HuH-7 (cell line): ENCODE measurements at regions not wholly inside any gene's neighbourhood (a gene's known extent, or its start where the extent isn't known, plus 50 kb on each side); places are given as distances from the start of the nearest gene placed in this dataset.
A peak's percentile ranks its signal among the peaks of the same experiment; 100 is the strongest.
"Not testable (repeated sequence)": the region's sequence is repeated elsewhere in the genome, so short reads cannot be mapped to it uniquely, and the experiment has no call there.

Experiments used
- DNase-seq: peaks from one replicate; pipeline ENCODE4 v3.0.0; 2011; ENCODE audit warnings: low spot score

DNA sequence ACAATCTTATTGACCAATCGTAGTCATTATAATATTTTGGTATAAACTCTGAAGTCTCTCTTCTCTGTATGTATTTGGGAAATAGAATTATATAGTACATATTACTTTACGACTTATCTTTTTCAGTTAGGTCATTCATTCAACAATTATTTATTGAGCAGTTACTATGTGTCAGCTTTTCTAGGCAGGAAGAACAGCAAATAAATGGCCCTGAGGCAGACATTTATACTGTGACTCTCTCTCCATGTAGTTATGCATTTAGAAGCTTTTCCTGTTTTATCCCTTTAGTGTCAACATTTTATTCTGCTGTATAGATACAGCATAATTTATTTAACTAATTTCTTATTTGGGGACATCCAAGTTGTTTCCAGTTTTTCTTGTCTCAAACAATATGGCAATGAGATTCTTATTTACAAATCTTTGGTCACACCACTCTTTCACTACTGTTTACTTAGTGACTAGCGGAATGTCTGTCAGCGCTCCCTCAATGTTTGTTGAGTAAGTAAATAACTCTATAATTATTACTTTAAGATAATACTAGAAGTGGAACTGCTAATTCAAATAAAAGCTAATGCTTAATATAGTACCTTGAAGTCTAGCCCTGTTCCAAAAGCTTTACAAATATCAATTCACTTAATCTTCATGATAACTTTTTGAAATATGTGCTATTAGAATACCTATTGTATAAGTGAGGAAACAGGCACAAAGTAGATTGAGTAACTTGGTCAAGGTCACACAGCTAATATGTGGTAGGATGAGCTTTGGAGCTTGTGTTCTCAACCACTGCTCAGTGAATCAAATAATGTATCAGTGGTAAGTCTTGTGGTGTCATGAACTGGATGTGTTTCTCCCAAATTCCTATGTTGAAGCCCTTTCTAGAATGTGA lies 465.6 kb downstream of the SIPA1L2 start:
- peak; percentile 34 for DNase-seq

DNA sequence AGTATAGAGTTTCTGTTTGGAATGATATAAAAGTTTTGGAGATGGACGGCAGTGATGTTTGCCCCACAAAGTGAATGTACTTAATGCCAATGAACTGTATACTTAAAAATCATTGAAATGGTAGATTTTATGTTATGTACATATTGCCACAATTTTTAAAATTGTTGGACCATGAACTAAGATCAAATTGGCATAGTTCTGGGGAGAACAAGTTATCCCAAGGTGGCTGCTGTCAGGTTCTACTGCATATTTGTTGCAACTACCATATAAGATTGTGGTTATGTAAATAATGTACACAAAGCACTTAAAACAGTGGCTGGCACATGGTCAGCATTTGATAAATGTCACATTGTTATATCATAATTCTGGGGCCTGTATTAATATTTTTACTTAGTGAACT lies 466.4 kb downstream of the SIPA1L2 start:
- no peak for DNase-seq

DNA sequence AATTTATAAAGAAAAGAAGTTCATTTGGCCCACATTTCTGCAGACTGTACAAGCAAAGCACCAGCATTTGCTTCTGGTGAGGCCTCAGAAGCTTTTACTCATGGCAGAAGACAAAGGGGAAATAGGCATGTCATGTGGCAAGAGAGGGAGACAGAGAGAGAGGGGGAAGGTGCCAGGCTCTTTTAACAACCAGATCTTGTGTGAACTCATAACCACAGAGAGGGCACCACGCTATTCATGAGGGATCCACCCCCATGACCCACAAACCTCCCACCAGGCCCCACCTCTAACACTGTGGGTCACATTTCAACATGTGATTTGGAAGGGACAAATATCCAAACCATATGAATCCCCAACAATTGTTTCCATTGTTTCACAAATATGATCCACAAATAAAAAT lies 467.9 kb downstream of the SIPA1L2 start:
- DNase-seq, result no peak

DNA sequence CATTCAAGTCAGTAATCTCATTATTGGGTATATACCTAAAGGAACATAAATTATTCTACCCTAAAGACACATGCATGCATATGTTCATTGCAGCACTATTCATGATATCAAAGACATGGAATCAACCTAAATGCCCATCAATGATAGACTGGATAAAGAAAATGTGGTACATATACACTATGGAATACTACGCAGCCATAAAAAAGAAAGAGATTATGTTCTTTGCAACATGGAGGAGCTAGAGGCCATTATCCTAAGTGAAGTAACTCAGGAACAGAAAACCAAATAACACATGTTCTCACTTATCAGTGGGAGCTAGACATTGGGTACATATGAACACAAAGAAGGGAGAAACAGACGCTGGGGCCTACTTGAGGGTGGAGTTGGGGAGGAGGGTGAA lies 471.4 kb downstream of the SIPA1L2 start:
- not testable (repeated sequence) for DNase-seq

DNA sequence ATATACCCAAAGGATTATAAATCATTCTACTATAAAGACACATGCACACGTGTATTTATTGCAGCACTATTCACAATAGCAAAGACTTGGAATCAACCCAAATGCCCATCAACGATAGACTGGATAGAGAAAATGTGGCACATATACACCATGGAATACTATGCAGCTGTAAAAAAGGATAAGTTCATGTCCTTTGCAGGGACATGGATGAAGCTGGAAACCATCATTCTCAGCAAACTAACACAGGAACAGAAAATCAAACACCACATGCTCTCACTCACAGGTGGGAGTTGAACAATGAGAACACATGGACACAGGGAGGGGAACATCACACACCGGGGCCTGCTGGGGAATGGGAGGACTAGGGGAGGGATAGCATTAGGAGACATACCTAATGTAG lies 473.9 kb downstream of the SIPA1L2 start:
- not testable (repeated sequence) for DNase-seq

DNA sequence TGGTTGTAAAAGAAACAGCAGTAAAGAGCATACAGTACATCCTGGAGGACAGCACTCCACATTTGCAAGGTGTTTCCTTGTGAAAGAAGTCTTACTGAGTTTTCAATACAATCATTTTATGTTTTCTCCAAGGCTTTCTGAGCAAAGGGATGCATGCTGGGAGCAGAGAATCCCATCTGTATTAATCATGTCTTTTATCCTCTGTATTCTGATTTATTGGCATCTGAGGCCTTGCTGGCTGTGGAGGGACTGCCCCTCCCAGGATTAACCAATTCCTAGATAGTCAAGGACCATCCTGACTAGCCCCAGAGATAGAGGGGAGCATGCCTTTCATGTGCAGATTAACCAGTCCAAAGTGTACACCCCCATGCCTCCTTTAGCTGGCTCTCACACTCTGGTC lies 476.3 kb downstream of the SIPA1L2 start:
- no peak for DNase-seq

DNA sequence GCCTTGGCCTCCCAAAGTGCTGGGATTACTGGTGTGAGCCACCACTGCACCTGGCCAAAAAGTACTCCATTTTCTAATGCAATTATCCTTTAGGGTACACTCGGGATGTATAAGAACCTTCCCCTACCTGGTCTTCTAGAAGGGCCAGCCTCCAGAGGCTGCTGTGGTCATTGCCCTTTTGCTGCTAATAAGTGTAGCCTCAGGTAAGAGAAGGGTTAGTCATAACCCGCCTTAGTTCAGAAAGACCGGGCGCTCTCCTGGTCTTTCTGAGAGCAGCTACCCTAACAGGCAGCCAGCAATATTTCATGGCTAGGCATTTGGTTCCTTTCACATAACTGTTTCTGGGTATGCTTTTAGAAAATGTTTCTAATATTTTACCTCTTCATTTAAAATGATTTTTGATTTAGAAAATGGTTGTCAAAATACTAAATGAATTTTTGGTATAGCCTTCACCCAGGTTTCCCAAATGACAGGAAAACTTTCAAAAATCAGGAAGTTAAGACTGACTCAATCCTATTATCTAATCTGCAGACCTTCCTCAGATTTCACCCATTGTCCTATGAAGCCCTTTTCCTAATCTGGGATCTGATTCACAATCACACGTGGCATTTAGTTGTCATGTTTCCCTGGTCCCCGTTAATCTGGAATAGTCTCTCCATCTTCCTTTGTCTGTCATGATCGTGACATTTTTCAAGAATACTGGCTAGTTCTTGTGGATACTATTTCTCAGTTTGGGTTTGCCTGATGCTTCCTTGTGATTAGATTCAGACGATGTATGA lies 479.0 kb downstream of the SIPA1L2 start:
- no peak for DNase-seq

DNA sequence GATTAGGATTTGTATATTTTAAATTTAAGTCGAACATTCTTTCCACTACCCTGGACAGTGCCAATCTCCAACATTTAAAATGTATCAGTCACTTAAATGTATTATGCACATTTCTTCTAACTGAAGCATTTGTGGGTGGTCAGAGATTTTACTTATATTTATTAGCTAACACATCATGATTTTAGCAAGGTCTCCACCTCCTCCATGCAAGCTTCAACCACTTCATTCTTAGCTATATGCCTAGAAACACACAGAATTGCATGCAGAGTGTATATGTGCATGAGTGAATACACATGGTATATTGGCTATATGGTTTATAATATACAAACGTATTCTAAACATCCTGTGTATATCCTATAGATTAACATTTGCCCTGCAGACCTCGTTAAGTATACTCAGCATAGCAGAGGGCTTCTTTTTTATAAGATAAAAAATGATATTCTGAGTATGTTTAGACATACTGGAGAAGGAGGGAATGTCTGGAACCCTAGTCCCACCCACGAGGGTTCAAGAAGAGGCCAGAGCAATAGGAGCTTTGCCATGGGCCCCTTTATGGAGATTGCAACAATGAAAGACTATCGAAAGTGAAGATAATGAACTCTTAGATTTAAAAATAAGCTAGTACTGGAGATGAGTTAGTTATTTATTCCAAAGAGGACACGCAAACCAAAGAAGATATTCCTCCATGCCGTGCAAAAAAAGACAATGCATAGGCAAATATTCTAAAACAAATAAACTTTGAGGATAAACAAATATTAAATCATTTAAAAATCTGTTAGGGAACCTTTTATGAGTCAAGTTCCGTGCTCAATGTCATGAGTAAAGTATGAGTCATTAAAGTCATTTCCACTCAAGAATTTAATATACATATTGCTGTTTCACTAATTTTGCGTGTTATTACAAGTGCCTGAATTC lies 480.4 kb downstream of the SIPA1L2 start:
- no peak for DNase-seq

DNA sequence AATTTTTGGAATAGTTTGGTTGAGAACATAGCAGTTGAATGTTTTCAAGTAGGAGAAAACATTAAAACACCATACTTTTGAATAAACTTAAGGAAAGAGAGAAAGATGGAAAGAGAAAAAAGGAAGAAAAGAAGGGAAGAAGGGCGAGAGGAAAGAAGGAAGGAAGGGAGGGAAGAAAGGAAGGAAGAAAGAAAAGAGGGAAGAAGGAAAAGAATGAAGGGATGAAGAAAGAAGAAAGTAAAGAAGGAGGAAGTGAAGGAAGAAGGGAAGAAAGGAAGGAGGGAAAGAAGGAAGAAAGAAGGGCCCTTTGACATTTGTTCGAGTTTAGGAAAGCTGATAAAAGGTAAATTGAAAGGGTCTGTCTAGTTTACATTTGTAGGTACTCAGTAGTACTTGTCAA lies 482.7 kb downstream of the SIPA1L2 start:
- DNase-seq, result no peak

DNA sequence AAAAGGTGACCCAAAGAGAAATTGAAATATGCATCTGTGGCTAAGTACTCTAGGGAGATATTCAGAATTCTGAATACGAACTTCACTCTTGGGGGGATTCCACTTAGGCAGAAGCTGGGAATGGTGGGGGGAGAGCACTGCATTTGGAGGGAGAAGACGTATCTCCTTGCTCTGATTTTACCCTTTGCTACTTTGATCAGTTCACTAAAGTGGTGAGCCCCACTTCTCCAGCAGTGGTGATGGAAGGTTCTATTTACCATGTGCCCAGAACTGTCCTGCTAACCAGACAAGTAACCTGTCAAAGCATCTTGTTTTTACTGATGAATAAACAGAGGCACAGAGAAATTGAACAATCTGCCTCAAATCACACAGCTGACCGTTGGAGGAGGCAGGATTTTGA lies 483.4 kb downstream of the SIPA1L2 start:
- no peak for DNase-seq

DNA sequence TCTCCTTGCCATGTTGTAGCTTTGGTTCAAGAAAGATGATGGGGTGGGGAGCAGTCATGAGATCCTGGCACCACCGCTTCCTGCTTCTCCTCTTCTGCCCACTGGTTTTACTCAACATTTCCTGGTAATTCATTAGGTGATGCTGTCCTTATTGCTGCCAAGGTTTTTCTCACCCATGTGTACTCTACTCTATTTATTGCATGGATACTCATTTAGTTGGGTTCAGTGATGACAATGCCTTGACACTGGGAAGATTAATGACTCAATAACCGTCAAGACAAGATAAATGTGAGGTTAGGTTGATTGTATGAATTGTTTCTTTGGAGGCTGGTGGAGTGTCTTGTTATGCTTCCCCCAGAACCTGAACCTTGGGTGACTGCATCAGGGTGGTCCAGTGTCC lies 484.2 kb downstream of the SIPA1L2 start:
- no peak for DNase-seq

DNA sequence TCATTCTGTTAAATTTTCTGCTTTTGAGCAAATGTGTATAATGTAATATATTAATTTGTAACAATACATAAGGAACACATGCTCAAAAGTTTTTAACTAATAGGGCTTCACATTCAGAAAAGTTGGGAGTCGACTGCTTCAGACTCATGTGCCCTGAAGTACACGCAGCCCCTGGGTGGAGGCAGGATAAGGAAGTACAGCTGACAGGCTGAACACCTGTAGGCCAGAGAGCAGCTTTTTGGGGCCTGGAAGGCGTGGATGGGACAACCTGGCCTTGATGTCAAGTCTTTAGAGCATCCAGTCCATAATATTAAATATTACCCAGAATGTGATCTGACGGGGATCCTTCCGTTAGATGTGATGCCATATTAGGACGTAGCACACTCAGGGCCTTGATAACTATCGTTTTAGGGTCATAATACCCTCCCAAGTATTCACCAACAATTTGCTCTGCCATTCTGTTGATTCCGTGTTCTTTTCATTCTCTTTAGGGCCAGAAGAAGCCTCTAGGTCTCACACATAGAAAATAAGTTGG lies 485.2 kb downstream of the SIPA1L2 start:
- no peak for DNase-seq

DNA sequence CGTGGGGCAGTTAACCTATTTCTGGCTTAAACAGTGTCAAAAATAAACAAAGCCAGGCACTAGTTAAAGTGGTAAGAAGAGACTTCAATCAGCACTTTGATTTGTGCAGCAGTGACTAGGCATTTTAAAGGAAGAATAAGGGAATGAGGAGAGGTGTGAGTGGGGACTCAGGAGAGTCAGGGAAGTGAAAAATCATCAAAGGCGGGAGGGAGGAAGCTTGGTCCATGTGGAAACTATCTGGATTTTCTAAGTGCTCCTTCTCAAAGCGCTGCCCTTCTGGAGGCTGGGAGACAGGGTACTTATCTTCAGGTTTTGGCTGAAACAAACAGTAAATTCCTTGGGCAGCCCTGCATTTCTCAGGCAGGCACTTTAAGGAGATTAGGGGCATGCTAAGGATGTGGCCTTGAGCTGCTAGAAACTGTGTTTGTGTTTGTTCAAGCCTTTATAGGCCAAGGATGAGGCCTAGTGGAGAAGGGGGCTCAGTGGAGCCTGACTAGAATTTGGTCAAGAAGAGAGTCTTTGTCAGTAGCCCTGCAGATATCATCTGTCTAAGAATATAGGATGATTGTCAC lies 486.5 kb downstream of the SIPA1L2 start:
- DNase-seq, result no peak

DNA sequence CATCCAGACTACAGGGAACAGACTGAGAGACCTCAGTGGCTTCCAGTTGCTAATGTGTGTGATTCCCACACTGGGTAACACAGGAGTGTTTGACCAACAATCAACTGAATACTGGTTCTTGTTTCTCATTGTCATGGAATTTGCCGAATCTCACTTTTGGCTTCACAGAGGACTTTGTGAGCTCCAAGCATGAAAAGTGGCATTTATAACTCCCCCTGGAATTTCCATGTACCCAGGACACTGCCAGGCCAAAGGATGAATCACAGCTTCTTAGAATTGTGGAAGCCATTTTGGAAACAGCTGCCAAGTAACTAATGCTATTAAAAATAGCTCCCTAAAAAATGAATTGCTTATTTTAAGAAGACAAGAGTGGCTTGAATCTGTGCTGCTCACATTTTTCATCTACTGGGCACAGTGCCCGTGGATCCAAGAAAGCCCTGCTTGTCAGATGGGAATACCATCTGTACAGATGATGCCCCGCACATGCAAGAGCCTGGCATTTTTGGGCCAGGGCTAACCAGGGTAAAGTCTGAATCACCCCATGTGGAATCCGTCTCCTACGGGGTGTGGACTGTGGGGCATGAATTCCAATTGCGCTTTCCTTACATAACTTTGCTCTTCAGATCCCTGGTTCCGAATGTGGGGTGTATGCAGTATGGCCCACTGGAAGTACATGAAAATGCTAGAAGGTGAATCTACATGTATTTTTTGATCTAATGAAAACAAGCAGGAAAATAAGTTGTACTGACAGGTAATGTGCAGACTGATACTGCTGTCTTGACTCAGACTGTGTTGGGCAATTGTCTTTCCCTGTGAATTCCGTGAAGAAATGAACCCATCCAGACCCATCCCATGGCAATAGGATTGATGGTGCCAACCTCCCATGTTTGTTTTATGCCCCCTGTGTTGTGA lies 487.3 kb downstream of the SIPA1L2 start:
- DNase-seq, result no peak

DNA sequence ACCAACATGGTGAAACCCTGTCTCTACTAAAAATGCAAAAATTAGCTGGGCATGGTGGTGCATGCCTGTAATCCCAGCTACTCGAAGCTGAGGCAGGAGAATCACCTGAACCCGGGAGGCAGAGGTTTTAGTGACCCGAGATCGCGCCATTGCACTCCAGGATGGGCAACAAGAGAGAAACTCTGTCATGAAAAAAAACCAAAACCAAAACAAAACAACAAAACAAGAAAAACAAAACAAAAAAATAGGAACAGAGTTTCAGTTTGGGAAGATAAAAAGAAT lies 488.8 kb downstream of the SIPA1L2 start:
- DNase-seq, result not testable (repeated sequence)

DNA sequence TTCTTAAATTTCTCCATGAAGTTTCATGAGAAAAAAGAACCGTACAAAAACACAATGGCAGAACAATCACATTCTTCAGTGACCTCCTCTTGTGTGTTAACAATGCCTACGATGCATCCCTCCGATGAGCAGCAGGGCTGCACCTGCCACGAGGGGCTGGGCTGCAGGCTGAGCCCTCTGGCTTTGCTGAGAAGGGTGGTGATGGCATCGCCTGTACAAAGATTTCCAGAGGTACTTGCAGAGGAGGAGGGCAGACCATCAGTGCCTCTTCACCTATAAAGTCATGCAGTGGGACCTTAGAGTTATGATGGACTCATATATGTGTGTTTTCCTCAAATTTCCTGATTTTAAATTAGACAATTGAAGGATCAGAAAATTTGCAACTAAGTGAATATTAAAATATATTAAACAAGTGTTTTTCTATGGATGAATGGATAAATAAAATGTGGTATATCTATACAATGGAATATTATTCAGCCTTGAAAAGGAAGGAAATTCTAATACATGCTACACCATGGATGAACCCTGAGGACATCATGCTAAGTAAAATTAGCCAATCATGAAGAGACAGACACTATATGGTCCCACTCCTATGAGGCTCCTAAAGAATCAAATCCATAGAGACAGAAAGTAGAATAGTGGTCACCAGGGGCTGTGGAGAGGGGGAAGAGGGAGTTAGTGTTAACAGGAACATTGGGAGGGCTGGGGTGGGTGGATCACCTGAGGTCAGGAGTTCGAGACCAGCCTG lies 489.3 kb downstream of the SIPA1L2 start:
- DNase-seq, result no peak

DNA sequence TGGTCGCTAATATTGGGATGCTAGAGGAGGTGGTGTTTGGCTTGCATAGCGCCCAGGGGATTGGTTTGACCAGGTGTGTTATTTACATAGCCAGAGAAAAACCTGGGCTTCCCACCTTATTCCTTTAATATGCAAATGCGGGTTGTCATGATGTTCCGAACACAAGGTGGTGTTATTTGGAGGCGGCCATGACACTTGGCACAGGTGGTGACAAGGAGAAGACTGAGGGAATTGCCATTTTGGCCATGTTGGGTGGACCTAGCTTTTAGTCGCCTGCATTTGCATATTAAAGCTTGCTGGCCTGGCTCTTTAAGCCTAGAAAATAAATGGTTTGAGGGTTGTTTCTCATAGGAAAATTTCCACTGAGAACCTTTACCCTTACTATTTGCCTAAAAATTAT lies 490.5 kb downstream of the SIPA1L2 start:
- DNase-seq, result no peak

DNA sequence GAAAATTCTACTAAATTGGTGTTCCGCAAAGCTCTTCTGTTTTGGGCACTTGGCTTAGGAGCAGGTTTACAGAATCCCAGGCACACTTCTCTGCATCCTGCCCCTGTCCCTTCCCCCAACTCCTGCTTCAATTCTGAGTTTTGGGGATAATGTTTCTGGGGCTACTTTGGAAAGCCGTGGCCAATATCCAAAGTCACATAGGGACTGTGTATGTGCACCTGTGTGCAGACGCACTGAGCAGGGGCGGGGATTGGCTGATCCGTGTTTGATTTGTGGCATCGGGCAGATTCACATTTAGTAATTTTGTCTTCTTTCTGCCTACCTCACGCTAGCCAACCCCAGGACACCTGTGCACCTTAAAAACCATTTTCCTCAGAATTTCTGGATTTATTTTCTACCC lies 491.9 kb downstream of the SIPA1L2 start:
- no peak for DNase-seq

DNA sequence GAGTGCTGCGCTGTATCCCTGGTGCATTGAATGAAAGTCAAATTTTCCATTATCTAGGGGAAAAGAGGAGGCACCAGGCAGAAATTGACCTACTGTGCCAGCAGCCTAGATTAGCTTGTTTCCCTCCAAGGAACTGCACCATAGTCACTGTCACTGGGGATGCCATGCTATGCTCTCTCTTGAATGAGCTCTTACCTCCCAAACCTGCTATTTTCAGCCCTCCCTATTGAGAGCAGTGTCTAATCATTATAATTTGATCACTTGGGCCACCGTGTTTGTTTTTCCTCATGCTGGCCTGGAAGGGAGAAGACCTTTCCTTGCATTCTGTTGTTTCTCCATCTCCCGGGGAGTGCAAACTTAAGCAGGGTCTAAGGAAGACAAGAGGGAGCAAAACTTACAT lies 492.9 kb downstream of the SIPA1L2 start:
- DNase-seq, result no peak

DNA sequence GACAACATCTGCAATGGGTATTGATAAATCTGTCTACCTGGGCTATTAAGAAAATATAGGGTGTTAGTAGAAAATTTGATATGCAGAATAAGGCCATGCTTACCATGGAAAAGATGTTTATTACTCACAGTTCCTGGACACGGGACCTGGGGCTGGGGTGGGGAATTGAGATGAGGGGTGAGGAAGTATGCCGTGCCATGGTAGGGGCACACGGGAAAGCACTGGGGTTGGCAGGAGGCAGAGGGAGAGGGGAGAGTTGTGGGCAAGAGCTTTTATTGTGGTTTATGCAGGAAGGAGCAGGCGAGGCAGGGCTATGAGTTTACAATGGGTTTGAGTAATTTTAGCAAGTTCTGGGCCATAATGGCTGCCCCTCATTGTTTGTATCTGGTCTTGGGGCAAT lies 493.8 kb downstream of the SIPA1L2 start:
- DNase-seq, result no peak
